ENCODE measurements at regions not wholly inside any gene's neighbourhood (a gene's known extent, or its start where the extent isn't known, plus 50 kb on each side); places are given as distances from the start of the nearest gene placed in this dataset.

DNA sequence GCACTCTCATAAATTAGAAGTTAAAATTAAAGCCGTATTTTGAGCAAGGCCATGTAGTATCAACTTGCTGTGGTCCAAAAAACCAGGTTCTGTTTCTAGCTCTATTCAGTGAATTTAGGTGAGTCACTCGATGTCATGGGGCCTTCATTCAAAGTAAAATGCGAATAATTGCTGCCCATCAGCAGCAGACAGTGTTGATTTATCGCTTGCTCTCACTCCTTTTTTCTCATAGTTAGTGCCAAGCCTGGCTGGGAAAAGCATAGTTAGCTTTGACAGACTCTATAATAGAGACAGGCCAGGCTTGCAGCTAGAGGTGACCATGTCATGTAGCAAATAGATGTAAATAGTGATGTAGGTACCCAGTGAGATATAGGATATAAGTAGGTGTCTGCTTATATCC lies 136.0 kb downstream of the EDN1 start:
- Histone ChIP-seq H3K27ac (no peak overlapping the region), H3K27me3 (no peaks in the 10 kb centered on the region), H3K36me3 (no peaks in the 10 kb centered on the region), H3K9me3 (replicated peaks) (no peaks in the 10 kb centered on the region), H3K4me1 (no peaks in the 10 kb centered on the region), H3K4me3 (no peak overlapping the region)
- DNase-seq, result no peak

DNA sequence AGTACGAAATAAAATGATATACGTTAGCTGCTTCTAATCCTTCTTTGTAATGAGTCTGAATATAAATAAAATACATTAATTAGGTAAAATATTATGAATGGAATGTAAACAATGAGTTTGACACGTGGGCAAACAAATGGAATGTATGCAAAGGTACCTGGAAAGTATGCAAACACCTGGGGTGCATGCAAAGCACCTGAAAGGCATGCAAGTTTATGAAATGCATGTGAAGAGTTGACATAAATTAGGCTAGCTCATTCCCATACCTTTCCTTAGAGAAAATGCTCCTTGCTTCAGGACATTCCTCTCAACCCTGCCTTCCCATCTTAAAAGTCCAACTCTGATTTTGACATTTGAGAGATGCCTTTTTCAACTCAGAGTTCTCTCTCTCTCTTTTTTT lies 140.9 kb downstream of the EDN1 start:
- no peaks in the 10 kb centered on the region for H3K36me3 ChIP-seq
- H3K4me3 ChIP-seq, result no peak overlapping the region
- H3K9me3 ChIP-seq (replicated peaks), result no peaks in the 10 kb centered on the region
- no peaks in the 10 kb centered on the region for H3K27me3 ChIP-seq
- no peak overlapping the region for H3K27ac ChIP-seq
- no peaks in the 10 kb centered on the region for H3K4me1 ChIP-seq
- no peak for DNase-seq

DNA sequence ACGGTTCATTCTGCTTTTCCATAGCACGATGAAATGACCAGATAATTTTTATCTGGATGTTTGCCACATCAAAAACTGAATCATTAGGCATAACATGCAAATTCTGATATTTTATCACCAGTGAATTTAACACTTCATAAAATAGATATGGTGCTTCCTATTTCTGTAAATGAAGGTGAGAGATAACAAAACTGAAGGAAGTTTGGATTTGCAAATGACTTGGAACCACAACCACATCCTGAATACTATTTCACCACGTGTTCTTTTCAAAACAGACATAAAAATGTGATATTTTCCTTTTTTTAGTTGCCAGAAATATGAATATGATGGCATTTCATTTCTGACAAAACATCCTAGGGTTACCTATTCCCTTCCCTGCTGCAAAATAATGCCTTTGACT lies 146.1 kb downstream of the EDN1 start:
- Histone ChIP-seq H3K27me3 (no peaks in the 10 kb centered on the region), H3K9me3 (replicated peaks) (no peaks in the 10 kb centered on the region), H3K36me3 (no peaks in the 10 kb centered on the region), H3K27ac (no peak overlapping the region), H3K4me1 (no peaks in the 10 kb centered on the region), H3K4me3 (no peak overlapping the region)
- DNase-seq, result no peak

- Histone ChIP-seq H3K27me3 (no peaks in the 10 kb centered on the region), H3K36me3 (no peaks in the 10 kb centered on the region), H3K27ac (no peak overlapping the region), H3K4me1 (no peaks in the 10 kb centered on the region), H3K9me3 (replicated peaks) (no peaks in the 10 kb centered on the region), H3K4me3 (no peak overlapping the region)
- no peak for DNase-seq
These were observed 146.5 kb downstream of the EDN1 start for GRCh38 chr6:12436683-12437082.

GRCh38 chr6:12439296-12439695 lies 149.1 kb downstream of the EDN1 start:
- no peak overlapping the region for H3K27ac ChIP-seq
- no peak overlapping the region for H3K4me3 ChIP-seq
- no peaks in the 10 kb centered on the region for H3K9me3 ChIP-seq (replicated peaks)
- no peaks in the 10 kb centered on the region for H3K4me1 ChIP-seq
- no peak for DNase-seq
- H3K36me3 ChIP-seq, result no peaks in the 10 kb centered on the region
- H3K27me3 ChIP-seq, result no peaks in the 10 kb centered on the region

DNA sequence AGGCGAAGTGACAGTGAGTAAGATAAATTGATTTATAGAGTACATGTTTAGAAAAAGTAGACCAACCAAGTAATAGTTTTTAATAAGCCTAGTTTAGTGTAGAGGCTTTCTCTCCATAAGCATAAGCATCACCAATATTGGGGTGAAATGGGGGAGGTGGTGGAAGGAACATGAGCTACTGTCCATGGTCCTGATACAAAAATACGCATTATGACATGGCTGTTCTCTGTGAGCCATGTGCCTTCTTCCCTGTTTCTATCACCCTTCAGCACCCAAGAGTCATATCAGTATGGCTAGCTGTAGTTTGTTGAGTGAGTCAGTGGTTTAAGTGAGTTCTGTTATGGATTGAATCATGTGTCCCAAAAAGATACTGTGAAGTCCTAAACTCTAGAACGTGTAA lies 150.8 kb downstream of the EDN1 start:
- no peaks in the 10 kb centered on the region for H3K9me3 ChIP-seq (replicated peaks)
- H3K27me3 ChIP-seq, result no peaks in the 10 kb centered on the region
- DNase-seq, result peak in 1 of 2 experiments; percentile 20

DNA sequence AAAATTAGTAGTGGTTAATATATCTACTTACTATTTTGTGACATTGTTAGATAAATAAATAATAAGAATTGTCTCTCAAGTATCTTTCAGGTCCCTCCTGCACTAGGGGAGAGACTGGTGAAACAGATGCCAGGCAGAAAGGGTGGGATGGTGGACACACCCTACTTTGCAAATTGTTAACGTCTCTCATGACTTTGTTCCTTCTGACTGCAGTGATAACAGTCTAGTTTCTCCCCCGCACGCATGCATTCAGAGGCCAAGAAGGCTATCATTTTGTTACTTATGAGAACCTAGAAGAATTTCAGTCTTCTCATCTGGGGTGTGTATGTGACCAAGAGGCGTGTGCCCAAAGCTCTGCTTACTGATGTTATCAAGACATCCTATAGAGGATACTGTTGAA lies 152.3 kb downstream of the EDN1 start:
- no peak overlapping the region for H3K27ac ChIP-seq
- no peak for DNase-seq

More for the DNA sequence above, 150.8 kb downstream of the EDN1 start:
- H3K4me3 ChIP-seq, result no peak overlapping the region
- H3K4me1 ChIP-seq, result no peaks in the 10 kb centered on the region
- no peak overlapping the region for H3K27ac ChIP-seq
- H3K36me3 ChIP-seq, result no peaks in the 10 kb centered on the region

GRCh38 chr6:12446394-12446793 lies 156.2 kb downstream of the EDN1 start:
- H3K27ac ChIP-seq, result no peak overlapping the region
- no peaks in the 10 kb centered on the region for H3K4me1 ChIP-seq
- H3K27me3 ChIP-seq, result no peaks in the 10 kb centered on the region
- H3K4me3 ChIP-seq, result no peak overlapping the region
- H3K36me3 ChIP-seq, result no peaks in the 10 kb centered on the region
- no peaks in the 10 kb centered on the region for H3K9me3 ChIP-seq (replicated peaks)
- no peak for DNase-seq

More for the DNA sequence above, 152.3 kb downstream of the EDN1 start:
- no peak overlapping the region for H3K4me3 ChIP-seq
- H3K27me3 ChIP-seq, result no peaks in the 10 kb centered on the region
- no peaks in the 10 kb centered on the region for H3K9me3 ChIP-seq (replicated peaks)
- no peaks in the 10 kb centered on the region for H3K4me1 ChIP-seq
- H3K36me3 ChIP-seq, result no peaks in the 10 kb centered on the region

- no peak for DNase-seq
- no peak overlapping the region for H3K4me3 ChIP-seq
- H3K4me1 ChIP-seq, result no peaks in the 10 kb centered on the region
- no peaks in the 10 kb centered on the region for H3K9me3 ChIP-seq (replicated peaks)
- no peaks in the 10 kb centered on the region for H3K36me3 ChIP-seq
- no peak overlapping the region for H3K27ac ChIP-seq
- H3K27me3 ChIP-seq, result no peaks in the 10 kb centered on the region
These were observed 159.3 kb downstream of the EDN1 start for GRCh38 chr6:12449447-12449846.

DNA sequence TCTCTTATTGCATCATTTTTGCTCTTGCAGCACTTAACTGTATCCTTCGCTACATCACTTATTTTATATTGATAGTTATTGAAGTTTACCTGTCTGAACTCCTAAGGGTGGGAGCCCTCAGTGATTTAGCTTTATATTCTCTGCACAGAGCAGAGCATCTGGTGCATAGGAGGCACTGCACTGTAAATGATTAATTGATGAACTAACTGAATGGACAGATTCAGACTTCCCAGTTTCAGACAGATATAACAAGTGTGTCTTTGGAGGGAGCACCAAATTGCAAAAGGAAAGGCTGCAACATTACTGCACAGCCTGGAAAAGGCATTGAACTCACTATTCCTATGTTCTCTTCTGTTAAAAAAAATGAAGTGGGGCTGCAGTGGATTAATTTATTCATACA lies 160.3 kb downstream of the EDN1 start:
- no peak overlapping the region for H3K27ac ChIP-seq
- H3K9me3 ChIP-seq (replicated peaks), result no peaks in the 10 kb centered on the region
- no peaks in the 10 kb centered on the region for H3K36me3 ChIP-seq
- H3K4me3 ChIP-seq, result no peak overlapping the region
- no peak for DNase-seq
- H3K4me1 ChIP-seq, result no peaks in the 10 kb centered on the region
- H3K27me3 ChIP-seq, result no peaks in the 10 kb centered on the region

GRCh38 chr6:12456343-12456742 lies 166.2 kb downstream of the EDN1 start:
- Histone ChIP-seq H3K27me3 (no peaks in the 10 kb centered on the region), H3K9me3 (replicated peaks) (no peaks in the 10 kb centered on the region), H3K4me3 (no peak overlapping the region), H3K27ac (no peak overlapping the region), H3K36me3 (no peaks in the 10 kb centered on the region), H3K4me1 (no peaks in the 10 kb centered on the region)
- no peak for DNase-seq

DNA sequence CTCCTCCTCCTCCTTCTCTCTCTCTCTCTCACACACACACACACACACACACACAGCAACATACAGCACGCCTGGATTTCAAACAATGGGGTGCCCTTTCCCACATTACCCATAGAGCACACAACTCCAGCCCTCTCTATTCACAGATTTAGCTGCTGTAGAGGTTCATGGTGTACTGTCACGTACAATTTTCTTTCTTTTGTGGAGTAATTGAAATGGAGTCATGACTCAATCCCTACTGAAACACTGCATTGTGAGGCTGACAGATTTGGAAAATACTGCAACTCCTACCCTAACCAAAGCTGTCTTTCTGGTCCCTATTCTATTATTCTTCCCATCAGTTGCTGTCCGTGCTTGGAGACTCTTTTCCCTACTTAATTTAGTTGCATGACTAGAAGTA lies 166.9 kb downstream of the EDN1 start:
- no peak overlapping the region for H3K4me3 ChIP-seq
- H3K27me3 ChIP-seq, result no peaks in the 10 kb centered on the region
- no peak overlapping the region for H3K27ac ChIP-seq
- no peak for DNase-seq
- no peaks in the 10 kb centered on the region for H3K4me1 ChIP-seq
- no peaks in the 10 kb centered on the region for H3K36me3 ChIP-seq
- H3K9me3 ChIP-seq (replicated peaks), result no peaks in the 10 kb centered on the region

DNA sequence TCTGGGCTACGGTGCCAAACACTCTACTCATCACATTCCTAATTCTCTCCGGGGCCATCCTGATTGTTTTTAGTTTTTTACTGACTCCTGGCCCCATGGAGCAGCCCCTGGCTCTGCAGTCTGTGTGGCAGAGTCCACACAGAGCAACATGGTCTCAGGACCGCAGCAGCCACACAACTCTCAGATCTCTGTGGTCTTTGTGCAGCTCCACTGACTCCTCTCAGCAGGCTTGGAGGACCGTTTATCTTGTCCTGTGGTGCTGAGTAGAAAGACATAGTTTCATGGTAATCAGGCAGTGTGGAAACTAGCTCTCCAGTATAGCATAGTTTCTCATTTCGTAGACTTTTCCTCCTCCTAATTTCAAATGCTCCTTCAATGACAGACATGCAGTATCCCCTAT lies 168.4 kb downstream of the EDN1 start:
- no peaks in the 10 kb centered on the region for H3K9me3 ChIP-seq (replicated peaks)
- no peaks in the 10 kb centered on the region for H3K27me3 ChIP-seq
- H3K27ac ChIP-seq, result no peak overlapping the region
- H3K4me3 ChIP-seq, result no peak overlapping the region
- DNase-seq, result no peak
- no peaks in the 10 kb centered on the region for H3K4me1 ChIP-seq
- no peaks in the 10 kb centered on the region for H3K36me3 ChIP-seq

DNA sequence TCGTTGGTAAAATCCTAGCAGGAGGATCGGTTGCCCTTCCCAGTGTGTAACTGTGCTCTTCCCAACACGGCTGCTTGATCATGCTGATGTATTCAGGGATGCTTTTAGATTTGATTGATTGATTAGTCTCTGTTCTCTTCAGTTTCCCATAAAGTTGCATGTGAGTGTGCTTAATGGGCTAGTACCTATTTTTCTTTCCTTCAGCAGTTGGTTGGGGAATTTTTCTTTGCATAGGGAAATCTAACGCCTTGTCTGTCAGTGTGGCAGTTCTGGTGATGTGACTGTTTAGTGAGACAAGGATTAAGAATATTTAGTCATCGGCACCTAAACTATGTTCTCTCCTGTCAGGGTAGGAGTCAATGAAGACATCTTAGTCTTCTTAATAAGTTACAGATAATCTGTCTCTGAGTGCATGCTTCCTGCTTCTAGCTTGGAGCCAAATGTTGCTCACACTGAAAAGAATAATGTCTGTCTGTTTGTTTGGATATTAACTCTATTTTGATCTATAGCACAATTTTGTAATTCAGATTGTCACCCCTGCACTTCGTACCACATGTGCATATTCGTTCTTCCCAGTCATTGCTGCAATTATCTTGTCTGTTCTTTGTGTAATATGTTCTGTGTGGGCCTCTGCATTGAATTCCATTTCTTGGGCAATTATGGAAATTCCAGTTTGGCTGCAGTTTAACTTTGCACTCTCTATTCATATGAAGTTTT lies 169.9 kb downstream of the EDN1 start:
- Histone ChIP-seq H3K27ac (no peak overlapping the region), H3K36me3 (no peaks in the 10 kb centered on the region), H3K27me3 (no peaks in the 10 kb centered on the region), H3K9me3 (replicated peaks) (no peaks in the 10 kb centered on the region), H3K4me3 (no peak overlapping the region), H3K4me1 (no peaks in the 10 kb centered on the region)
- DNase-seq, result no peak

GRCh38 chr6:12467706-12468670 lies 177.8 kb downstream of the EDN1 start:
- Histone ChIP-seq H3K27ac (no peak overlapping the region), H3K4me3 (no peak overlapping the region), H3K9me3 (replicated peaks) (no peaks in the 10 kb centered on the region), H3K27me3 (no peaks in the 10 kb centered on the region), H3K36me3 (no peaks in the 10 kb centered on the region), H3K4me1 (no peaks in the 10 kb centered on the region)
- DNase-seq, result no peak

Measured in SJCRH30 (cell line).